SIG-M5 treated with dmso at 0.1 percent for 504 hours (cell line): ENCODE measurements at regions not wholly inside any gene's neighbourhood (a gene's known extent, or its start where the extent isn't known, plus 50 kb on each side); places are given as distances from the start of the nearest gene placed in this dataset.

ENCODE experiments used
- DNase-seq: peaks from one replicate; lab custom pipeline; 2025; ENCODE audit not compliant: unreplicated experiment; lab: John Stamatoyannopoulos, UW

DNA sequence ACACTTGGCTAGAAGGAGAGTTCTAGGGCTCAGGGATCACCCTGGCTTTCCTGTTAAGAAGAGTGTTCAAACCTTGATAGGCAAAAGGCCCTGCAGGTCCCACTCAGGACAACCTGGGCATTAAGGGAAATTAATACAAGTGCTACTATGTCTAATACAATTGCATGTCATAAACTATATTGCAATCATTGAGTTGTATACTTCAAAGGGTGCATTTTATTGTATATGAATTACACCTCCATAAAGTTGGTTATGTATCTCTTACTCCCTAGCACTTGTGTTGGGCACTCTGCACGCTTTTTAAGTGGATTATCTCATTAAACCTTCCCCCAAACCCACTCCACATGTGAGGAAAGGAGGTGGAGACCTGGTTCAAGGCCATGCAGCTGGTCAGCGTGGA lies 172.1 kb upstream of the GLI2 start:
- DNase-seq, result no peak

DNA sequence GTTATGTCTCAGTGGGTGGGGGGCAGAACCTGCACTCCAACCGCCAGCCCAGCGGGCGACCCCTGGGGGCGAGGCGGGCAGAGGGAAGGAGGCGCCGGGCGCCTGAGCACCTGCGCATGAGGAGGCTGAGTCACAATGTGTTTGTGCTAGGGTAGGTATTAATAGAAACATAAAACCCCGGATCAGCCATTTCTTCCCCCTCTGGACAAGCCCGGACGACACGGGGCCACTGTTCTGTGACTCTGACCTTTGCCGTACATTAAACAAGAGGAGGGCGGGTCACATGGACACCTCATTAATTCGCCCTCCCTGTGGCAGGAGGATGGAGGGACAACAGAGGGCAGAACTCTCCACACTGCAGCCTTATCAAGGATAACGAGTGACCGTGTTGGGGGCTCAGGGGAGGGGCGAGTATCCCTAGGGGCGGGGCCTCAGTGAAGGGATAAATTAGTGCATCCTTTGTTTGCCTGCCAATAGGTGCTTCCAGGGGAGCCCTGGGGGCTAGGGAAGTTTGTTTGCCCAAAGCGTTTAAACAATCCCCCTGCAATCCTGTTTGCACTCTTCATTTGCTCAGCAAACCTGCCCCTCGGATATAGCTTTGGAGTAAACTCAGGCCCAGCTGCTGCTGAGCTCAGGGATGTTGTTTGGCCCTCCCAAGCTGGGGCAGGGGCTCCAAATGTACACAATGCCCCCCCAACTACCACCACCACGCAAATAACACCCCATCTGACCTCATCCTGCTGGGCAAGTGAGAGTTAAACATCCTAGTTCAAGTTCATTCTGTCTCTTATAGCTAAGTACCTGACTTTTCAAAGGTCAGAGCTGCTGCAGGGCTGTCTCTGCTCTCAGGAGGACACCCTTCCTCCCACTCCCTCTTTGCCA lies 171.2 kb upstream of the GLI2 start:
- no peak for DNase-seq

DNA sequence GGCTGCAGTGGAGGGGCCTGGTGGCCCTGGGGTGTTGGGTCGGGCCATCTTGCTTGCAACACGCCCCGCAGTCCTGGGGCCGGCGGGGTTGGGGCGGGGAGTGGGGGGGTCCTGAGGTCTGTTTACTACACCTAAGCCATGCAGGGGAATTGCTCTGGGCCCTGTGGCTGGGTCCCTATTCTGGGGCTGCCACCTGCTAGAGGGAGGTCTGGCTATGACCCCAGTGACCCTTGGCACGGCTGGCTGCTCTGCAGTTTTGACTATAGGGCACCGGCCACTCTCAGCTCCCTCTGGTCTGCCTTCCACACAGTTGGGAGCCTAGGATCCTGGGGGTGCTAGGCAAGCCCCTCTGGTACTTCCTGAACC lies 170.6 kb upstream of the GLI2 start:
- DNase-seq, result no peak

DNA sequence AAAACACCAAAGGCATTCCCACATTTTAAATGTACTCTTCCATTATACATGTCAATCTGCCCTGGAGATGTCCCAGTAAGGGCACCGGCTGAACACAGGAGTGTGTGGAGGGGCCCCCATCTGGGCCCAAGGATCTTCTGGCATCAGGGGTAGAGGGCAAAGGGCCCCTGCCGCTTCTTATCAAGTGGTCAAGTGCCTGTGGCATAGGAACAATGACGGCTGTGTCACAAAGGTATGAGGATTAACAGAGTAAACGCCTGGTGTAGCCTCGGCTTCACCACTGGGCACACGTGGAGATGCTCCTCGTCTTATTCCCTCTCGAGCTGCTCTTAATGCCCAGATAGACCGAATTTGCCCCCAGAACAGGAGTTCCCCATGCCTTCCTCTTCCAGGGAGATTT lies 169.7 kb upstream of the GLI2 start:
- no peak for DNase-seq

DNA sequence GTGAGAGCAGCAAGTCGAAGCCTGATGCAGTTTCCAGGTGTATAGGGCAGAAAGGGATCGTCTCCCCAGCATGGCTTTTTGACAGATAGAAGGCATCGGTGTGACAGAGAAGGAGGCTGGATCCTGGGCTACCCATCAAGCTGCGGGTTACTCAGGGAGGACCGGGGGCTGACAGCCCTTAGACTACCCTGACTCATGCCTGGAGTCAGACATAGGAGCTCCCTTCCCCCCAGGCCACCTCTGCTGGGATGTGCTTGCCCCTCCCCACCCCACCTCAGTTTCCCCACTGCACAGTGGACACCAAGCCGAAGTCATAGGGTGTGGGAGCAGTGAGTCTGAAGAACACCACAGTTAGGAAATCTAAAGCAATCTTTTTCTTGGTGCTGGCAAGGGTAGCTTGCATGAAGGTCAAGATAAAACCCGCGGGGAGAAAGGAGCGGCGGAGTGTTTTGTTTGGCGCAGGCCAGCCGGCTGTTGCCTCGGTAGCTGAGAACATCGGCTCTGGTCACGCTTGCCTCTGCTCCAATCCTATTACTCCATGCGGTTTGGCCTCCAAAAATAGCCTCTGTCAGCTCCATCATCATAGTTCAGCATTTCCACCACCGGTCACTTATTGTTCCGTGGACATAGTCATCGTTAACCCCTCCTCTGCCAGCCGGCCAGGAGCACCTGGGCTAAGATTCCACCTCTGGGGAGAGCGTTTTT lies 169.2 kb upstream of the GLI2 start:
- DNase-seq, result no peak

DNA sequence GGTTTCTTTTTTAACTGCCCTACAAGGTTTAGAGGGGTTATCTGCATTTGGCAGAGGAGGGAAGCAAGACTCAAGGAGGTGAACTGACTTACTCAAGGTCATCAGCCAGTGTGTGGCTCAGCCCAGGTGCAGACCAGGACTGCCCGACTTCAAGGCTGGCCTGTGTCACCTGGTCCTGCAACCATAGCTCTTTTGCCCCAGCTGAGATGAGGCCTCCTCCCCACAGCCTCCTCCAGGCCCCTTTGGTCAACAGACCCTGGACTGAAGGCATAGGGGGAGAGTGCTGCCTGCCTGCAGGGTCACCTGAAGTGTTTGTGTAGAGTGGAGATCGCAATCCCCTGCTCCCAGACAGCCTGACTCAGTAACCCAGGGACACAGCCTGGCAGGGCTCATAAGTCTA lies 168.5 kb upstream of the GLI2 start:
- no peak for DNase-seq

DNA sequence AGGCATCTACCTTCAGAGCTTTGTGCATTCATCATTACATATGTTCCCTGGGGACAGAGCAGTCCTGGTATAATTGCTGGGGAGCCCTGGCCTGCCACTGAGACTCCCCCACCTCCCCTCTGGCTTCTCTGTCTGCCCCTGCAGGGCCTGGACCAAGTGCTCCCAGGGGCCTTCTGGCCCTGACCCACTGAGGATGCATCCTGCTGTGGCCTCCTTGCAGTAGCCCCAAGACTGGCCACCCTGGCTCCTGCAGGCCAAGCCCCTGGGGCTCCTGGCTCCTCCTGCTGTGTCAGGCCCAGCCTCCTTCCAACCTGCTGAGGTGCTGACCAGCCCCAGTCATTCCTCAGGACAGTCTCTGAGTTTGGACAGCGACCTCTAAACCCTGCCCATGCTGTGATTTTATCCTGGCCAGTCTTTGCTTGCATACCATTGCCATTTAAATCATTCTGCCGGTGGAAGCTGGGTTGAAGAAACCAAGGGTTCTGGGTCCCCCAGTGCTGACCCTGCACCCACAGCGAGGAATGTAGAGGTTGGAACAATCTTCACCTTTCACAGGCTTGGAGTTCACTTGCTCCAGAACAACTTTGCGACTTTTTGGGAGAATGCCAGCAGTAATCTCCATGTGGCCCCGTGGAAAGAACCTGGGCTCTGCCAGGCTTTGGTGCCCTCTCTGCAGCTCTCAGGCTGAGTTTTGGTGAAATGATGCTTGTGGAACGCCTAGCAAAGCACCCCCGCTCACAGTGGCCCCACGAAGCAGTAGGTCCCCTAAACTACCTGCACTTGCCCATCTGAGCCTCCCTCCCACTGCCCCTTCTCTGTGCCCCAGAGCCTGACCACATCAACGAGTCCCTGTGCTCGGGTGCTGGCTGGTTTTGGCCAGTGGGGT lies 167.3 kb upstream of the GLI2 start:
- no peak for DNase-seq

DNA sequence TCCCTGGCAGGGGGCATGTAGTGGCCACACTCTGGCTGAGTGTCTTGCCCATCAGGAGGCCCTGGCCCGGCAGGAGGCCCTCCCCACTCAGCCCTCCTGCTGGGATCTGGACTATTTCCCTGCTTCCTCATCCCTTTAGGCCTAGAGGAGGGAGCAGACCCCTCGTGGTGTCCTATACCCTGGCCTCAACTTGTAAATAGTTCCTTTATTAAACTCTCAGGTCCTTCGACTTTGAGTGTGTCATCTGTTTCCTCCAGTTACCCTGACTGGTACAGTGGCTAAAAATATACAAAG lies 166.7 kb upstream of the GLI2 start:
- no peak for DNase-seq

DNA sequence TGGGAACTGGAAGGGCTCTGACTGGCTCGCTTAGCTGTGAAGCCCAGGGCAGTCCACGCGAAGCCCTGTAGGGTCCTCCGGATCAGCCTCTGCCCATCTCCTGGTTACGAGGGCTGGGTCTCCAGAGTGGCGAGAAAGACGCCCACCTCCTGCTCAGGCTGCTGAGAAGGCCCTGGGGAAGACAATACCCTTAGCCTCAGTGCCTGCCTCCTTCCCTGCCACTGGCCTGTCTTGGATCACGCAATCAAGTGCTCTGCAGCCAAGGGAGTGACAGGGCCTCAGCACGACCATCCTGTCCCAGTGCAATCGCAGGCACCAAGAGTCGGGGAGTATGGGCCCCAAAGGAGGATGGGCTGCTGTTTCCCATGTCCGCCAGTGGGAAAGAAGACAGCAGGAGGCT lies 165.7 kb upstream of the GLI2 start:
- DNase-seq, result no peak

DNA sequence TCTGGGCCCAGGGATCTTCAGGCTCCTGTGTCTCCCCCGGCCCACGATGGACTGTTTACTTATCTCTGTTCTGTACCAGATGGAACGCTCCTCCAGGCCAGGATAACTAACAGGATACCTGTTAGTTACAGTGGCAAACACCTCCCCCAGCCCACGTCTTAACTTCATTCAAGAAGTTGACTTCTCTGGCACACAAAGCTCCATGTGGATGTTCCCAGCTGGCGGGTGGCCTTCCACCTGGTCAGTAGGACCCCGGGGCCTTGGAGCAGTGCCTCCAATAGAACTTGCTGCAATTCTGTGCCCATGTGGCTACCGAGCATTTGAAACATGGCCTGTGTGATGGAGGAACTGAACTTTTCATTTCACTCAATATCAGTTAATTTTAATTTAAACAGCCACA lies 165.1 kb upstream of the GLI2 start:
- DNase-seq, result no peak

DNA sequence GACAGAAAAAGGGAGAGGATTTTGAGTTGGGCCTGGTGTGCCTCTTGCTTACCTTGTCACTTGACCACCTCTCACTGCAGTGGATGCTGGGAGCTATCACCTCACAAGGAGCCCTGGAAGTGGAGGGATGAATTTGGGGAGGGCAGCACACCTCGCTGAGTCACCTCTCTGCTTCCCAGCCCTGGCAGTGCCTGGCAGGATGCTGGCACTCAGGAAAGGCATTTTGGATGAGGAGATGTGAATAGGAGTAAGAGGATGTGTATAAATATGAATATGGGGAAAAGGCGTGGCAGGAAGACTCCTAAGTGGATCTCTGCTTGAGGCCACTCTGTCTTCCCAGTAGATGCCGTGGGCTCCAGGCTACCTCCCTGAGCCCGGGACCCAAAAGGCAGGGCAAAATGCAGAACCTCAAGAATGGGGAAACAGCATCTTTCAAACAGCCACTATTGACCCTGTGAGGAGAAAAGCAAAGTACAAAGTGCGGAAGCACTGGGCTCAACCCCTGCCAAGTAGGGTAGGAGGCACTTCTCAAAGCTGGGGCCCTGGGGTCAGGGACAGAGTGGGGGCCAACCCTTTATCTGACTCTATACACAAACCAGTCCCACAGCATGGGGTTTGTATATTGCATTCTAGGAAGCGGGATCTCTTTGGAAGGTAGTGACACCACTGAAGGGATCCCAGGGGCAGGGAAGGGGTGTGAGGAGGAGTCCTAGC lies 164.5 kb upstream of the GLI2 start:
- no peak for DNase-seq

DNA sequence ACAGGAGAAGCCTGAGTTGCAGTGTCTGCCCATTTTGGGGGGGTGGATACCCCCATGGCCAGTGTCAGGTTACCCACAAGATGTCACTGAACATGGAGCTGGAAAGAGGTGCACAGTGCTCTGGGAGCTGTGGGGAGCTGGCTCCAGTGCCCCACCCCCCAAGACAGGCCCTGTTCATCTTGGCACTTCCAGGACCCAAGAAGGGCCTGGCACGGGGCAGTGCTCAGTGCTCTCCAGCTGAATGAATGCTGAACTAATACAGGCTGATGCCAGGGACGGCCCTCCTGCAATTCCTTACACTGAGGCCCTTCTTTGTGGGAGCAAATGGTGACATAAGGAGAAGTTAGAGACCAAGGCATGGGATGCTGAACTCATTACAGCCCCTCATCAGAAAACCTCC lies 163.4 kb upstream of the GLI2 start:
- no peak for DNase-seq

DNA sequence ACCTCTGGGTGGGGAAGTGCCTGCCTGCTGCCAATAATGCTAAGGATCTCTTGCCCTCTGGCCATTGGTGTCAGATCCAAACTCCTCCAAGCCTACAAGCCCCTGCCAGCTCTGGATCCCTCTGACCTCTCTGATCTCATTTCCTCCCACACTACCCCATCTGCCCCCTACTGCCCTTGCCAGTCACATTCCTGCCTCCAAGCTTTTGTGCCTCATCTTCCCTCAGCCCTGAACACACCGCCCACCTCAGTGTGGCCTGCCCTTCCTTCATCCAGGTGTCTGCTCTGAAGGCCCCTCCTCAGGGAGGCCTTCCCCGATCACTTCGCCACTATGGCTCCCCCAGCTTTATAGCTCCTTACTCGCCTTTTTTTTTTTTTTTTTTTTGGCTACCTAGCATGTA lies 161.0 kb upstream of the GLI2 start:
- DNase-seq, result no peak

DNA sequence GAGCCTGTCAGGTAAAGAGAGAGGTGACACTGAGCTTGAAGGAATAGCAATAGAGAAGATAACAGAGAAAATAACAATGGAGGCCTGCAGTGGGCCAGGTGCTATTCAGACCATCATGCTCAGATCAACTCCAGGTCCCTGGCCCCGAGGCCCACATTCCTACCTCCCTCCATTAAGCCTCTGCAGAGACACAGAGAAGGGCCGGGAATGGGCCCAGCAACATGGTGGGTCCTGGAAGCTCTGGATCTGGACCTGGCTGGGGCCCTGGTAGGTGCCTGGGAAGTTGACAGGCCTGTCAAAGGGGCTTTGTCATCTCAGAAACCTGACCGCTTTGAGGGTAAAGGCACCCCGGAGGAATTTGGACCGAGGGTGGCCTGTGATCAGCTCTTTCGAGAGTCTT lies 159.7 kb upstream of the GLI2 start:
- DNase-seq, result no peak

DNA sequence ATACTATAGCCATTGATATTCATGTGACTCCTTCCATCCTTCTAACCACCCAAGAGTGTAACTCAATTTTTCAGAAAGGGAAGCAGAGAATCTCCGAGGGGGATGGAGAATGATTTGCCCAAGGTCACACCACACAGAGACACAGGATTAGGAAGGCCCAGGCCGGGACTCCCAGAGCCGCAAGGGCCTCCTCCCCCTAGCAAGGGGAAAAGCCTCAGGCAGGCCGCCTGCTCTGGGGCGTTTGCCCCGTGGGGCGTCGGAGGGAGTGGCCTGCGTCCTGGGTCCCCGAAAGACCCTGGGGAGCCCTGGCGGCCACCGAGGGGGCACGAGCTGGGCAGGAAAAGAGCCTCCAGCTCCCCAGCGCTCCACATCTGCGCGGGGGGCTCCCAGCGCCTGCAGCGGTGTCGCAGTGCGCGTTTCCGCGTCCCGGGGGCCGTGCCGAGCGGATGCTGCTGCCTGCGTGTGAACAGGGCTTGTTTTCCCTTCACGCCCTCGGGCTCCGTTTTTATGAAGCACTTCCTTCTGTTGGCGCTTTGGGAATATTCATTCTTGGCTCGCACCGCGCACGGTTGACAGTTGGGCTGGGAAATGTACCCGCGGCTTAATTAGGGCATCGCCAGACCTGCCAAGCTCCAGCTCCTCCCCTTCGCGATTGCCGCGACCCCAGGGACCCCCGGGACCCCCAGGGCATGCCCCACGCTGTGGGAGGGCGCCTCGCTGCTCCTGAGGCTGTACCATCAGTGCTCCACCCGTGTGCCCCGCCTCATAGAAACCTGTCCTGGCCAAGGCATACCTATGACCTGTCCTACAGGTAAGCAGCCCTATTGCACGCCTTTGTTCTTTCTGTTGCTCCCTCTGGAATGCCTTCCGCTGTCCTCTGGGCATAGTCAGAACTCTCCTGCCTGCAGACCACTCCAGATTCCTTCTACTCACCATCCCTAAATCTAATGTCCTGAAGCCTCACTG lies 158.9 kb upstream of the GLI2 start:
- no peak for DNase-seq

DNA sequence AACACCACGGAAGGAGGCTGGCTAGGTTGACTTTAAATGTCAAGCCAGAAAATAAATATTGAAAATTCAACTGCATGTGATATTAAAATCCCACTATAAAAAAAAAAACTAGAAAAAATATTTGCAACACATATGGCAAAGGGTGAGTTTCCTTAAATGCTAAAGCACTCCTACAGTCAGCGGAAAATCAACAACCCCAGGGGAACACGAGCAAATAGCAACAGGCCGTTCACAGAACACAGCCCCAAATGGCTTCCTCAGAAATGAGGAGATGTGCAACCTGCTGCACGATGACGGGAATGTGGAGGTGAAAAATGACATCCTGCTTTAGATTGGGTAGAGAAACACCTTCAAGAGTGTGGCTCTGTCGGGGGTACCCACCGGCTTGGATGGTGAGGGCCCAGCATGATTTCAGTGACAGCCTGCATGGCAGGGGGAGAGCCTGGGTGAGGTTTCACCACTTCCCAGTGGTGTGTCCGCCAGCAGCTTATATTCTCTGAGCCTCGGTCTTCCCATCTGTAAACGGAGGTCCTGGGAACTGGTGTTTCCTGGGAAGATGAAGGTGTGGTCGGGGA lies 157.9 kb upstream of the GLI2 start:
- DNase-seq, result no peak

DNA sequence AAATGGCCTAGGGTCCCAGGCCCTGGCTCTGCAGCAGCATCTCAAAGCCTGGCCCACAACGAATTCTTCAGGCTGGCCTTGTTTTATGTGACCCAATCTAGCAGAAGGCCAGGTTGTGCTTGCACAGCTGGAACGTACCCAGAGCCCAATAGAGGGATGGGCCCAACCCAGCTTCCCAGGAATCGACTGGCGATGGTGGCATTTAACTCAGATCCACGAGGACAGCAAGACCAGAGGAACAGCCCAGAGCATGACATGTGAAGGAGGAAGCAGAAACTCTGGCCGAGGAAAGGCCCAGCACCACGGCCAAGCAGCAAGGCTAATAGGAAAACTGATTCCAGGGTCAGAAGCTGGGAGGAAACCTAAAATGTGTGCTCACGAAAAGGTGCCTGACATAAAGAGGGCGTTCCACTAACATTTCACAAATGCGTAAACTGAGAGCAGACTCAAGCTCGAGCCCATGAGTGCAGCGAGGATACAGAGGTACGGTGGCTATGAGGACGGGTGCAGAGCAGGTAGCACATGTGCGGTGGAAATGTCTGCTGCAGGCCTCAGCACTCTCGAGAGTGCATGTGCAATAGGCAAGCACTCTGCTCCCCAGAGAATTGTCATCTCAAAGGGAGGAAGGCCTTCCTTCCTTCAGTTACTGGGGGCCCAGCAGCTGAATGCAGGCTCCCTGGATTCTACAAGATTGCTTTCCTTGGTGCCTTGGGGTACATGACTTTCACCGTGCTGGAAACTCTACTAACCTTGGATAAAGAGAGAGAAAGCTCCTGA lies 156.9 kb upstream of the GLI2 start:
- no peak for DNase-seq

DNA sequence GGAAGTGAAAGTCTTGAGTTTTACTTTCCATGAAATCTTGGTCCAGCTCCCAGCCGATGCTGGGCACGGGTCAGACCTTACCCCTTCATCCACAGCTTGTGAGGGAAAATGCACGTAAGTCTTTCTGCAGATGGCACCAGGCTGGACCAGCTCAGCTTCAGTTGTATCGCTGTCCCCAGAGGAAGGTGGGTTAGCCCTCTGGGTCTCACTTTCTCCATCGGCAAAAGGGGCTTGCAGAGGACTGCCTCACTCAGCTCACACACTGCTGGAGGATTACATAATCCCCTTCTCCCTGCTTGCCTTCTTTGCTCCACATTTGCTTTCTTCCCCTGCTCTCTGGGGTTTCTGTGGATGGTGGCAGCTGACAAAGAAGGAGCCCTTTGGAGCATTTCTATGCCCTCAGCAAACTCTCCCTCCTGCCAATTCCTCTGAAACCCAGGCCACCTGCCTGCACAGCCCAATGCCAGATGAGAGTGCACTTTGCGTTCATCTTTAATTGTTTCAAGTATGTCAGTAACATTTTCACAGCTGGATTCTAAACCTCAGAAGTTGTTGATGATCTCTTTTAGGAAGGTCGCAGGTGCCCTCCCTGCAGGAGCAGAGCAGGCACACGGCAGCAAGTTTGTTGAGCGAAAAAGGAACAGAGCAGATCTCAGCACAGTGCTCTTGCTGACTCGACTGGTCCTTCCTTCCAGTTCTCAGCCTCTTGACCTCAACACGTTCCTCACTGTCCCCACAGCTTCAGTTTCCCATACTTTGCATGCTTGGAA lies 155.6 kb upstream of the GLI2 start:
- DNase-seq, result no peak
